Right atrium auricular region (tissue), 2 donors: ENCODE measurements at regions not wholly inside any gene's neighbourhood (a gene's known extent, or its start where the extent isn't known, plus 50 kb on each side); places are given as distances from the start of the nearest gene placed in this dataset.
A peak's percentile ranks its signal among the peaks of the same experiment; 100 is the strongest.

Experiments used
- DNase-seq: peaks from one replicate; pipeline ENCODE4 v3.0.0-alpha.2; 2019; ENCODE audit warnings: low spot score
- H3K27ac ChIP-seq, 2 donors: fragments of 200-600 bp; sonication (generic); 1 replicate in 1 of 2; 2 replicates in 1 of 2; pipeline ENCODE4 v1.5.1; 2016 to 2019
- H3K27me3 ChIP-seq, 2 donors: fragments of 200-600 bp; sonication (generic); one replicate each; pipeline versions ENCODE4 v1.5.1 to v1.6.0; 2017 to 2019
- H3K36me3 ChIP-seq: fragments of 200-600 bp; sonication (generic); one replicate; pipeline ENCODE4 v1.5.1; 2016
- H3K4me1 ChIP-seq, 2 donors: fragments of 200-600 bp; sonication (generic); one replicate each; pipeline versions ENCODE4 v1.5.1 to v1.6.0; 2017 to 2019
- H3K4me3 ChIP-seq, 2 donors: fragments of 200-600 bp; sonication (generic); 1 replicate in 1 of 2; 2 replicates in 1 of 2; pipeline ENCODE4 v1.5.1; 2017 to 2019; ENCODE audit warnings: mild to moderate bottlenecking in 1 of 2, moderate library complexity in 1 of 2
- H3K9me3 ChIP-seq, 2 donors: fragments of 200-600 bp; sonication (generic); one replicate each; pipeline ENCODE4 v1.5.1; 2019
- TF ChIP-seq, protein P1 (sequence below), 2 donors: fragments of 200-600 bp; sonication (generic); IDR thresholded peaks; one replicate each; pipeline ENCODE4 v1.5.1; 2019; ENCODE audit warnings: antibody characterized with exemption in 2 of 2

DNA sequence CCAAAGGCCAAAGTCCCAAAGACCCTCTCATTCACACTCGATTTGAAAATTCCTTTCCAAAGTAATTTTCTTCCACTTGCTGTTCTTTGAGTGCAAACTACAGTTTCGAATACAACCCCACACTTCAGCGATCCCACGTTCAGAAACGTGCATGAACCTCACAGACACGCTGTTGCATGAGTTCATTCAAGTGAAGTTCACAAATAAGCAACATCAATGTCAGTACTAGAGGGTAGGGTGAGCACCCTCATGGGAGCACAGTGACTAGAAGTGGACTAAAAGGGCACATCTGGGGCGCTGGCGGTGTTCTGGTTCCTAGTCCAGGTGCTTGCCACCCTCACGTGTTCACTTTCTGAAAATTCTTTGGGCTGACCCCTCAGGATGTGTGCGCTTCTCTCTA is 59.0 kb downstream of the FAM50B start:
- no peak overlapping the region for H3K27ac ChIP-seq
- TF ChIP-seq, protein P1, sequence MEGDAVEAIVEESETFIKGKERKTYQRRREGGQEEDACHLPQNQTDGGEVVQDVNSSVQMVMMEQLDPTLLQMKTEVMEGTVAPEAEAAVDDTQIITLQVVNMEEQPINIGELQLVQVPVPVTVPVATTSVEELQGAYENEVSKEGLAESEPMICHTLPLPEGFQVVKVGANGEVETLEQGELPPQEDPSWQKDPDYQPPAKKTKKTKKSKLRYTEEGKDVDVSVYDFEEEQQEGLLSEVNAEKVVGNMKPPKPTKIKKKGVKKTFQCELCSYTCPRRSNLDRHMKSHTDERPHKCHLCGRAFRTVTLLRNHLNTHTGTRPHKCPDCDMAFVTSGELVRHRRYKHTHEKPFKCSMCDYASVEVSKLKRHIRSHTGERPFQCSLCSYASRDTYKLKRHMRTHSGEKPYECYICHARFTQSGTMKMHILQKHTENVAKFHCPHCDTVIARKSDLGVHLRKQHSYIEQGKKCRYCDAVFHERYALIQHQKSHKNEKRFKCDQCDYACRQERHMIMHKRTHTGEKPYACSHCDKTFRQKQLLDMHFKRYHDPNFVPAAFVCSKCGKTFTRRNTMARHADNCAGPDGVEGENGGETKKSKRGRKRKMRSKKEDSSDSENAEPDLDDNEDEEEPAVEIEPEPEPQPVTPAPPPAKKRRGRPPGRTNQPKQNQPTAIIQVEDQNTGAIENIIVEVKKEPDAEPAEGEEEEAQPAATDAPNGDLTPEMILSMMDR (IDR thresholded peaks at IDR 0.05): no peak
- H3K9me3 ChIP-seq: no peaks in the 10 kb centered on the region
- H3K27me3 ChIP-seq: no peaks in the 10 kb centered on the region
- peaks cover 0 to 54% of the 10 kb centered on the region in 2 donors for H3K4me1 ChIP-seq
- no peak overlapping the region for H3K4me3 ChIP-seq
- no peak for DNase-seq
- H3K36me3 ChIP-seq: no peaks in the 10 kb centered on the region

DNA sequence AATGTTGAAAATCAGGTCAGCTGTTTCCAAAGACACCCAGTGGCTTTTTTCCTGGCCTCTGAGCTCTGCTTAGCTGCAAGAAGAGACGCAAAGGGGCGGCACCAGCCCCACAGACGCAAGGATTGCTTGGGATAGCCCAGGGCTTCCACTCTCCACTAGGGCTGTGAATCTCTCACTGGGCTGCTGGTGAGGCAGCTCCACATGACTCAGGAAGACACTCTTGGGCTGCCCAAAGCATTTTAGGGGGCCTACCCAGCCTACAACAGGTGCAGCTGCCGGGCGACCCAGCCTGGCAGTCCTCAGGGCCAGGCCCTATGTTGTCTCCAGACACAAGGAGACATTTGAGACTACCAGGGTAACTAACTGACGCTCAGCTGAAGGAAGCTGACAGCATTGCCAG is 59.8 kb downstream of the FAM50B start:
- TF ChIP-seq, protein P1 (IDR thresholded peaks at IDR 0.05): no peak
- Histone ChIP-seq H3K4me3 (no peak overlapping the region), H3K9me3 (no peaks in the 10 kb centered on the region), H3K4me1 (peaks cover 0 to 62% of the 10 kb centered on the region in 2 donors), H3K27me3 (no peaks in the 10 kb centered on the region), H3K27ac (peak overlapping the region in 1 of 2 donors; percentile 17), H3K36me3 (no peaks in the 10 kb centered on the region)
- no peak for DNase-seq

DNA sequence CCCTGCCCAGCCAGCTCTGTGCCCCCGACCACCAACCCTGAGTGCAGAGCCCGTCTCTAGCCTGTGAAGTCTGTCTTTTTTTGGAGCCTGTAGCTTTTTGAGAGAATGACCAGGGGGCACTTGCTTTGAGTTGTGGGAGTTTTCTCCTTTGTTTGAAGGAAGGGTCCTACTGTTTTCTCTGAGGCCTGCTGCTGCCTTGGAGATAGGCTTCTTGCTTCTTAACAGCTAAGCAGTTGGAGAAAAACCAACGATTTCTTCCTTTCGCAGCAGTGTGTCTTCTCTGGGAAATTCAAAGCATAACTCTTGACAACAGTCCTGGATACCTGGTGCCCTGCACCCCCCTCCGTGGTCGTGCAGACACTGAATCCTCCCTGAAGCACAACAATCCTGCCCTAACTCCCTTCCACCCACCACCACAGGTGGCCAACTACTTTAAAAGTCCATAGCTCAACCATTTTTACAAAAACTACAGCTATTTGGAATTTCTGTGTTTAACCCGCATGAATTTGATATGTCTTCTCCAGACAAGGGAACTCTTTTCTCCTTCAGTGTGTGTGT is 61.0 kb downstream of the FAM50B start:
- Histone ChIP-seq H3K4me3 (no peak overlapping the region), H3K4me1 (peaks cover 0 to 65% of the 10 kb centered on the region in 2 donors), H3K27me3 (no peaks in the 10 kb centered on the region), H3K27ac (no peak overlapping the region), H3K9me3 (no peaks in the 10 kb centered on the region), H3K36me3 (no peaks in the 10 kb centered on the region)
- no peak for DNase-seq
- TF ChIP-seq, protein P1 (IDR thresholded peaks at IDR 0.05): no peak

DNA sequence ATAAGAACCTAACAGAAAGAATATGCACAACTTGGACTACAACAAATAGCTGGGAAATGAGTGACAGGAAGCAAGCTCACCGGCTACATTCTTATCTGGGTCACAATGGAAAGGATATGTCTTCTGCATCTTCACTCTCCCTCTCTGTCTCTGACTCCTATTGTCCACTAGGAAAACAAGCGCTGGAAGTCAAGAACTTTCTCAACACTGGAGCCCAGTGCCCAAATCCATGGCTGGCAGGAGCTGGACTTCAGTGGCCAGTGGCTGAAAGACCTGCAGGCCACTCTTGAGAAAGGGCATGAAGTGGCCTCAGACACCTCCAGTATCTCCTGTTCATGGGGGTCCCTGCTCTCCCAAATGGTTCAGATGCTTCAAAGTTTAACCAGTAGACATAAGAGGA is 62.0 kb downstream of the FAM50B start:
- no peaks in the 10 kb centered on the region for H3K36me3 ChIP-seq
- H3K27ac ChIP-seq: peak overlapping the region; percentile 87 to 95
- H3K4me3 ChIP-seq: no peak overlapping the region
- H3K27me3 ChIP-seq: no peaks in the 10 kb centered on the region
- H3K4me1 ChIP-seq: peaks cover 0 to 56% of the 10 kb centered on the region in 2 donors
- H3K9me3 ChIP-seq: no peaks in the 10 kb centered on the region
- DNase-seq: no peak
- TF ChIP-seq, protein P1 (IDR thresholded peaks at IDR 0.05): no peak

DNA sequence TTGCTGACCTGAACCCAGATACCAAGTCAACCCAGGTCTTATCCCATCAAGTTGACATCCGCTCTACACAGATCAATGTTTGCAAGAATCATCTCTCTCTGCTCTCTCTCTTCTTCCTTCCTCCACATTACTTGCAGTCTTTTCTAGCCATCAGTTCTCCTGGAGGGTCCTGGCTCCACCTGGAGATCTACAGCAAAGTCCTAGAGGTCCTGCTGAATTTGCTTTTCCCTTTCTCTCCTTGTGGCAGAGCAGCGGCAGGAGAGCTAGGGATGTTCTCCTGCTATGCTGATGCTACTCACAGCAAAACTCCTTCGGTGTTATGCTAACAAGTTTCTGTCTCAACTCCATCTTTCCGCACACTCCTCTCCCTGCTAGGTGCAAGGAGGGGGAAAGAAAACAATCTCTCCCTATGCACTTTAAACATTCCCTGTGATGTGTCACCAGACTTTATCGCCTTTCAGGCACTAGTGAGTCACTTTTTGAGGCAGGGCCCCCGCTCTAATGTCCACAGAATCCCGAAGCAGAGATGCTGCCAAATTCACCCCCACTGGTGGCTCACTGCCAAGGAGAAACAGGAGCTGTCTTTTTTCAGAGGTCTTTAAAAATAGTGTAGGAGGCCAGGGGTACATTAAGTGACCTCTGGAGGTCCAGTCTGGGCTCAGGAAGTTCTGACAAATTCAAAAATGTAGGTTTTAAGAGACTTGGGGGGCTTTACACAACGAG is 62.6 kb downstream of the FAM50B start:
- Histone ChIP-seq H3K27ac (peak overlapping the region; percentile 87 to 95), H3K4me3 (no peak overlapping the region), H3K27me3 (no peaks in the 10 kb centered on the region), H3K9me3 (no peaks in the 10 kb centered on the region), H3K36me3 (no peaks in the 10 kb centered on the region), H3K4me1 (peaks cover 0 to 49% of the 10 kb centered on the region in 2 donors)
- peak; percentile 85 for DNase-seq
- TF ChIP-seq, protein P1 (IDR thresholded peaks at IDR 0.05): no peak
